ENCODE measurements at regions not wholly inside any gene's neighbourhood (a gene's known extent, or its start where the extent isn't known, plus 50 kb on each side); places are given as distances from the start of the nearest gene placed in this dataset.

DNA sequence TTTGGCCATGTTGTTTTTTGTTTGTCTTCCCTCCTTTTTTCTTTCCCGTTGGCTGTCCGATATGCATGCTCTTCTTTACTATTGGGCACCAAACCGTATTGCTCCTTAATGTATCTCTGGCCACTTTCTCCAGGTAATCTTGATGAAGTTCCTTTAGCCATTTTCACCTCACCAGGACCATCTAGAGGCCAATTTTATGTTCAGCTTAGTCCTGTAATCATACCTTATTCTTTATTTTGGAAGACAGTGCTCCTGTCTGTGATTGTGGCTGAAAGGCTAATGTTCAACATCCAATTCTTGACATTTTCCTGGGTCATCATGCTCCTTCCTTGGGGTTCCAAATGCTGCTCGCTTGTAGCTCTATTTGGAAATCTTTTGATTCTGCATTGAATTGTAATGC lies 169.5 kb downstream of the S1PR1 start:
- TF ChIP-seq, protein P1, sequence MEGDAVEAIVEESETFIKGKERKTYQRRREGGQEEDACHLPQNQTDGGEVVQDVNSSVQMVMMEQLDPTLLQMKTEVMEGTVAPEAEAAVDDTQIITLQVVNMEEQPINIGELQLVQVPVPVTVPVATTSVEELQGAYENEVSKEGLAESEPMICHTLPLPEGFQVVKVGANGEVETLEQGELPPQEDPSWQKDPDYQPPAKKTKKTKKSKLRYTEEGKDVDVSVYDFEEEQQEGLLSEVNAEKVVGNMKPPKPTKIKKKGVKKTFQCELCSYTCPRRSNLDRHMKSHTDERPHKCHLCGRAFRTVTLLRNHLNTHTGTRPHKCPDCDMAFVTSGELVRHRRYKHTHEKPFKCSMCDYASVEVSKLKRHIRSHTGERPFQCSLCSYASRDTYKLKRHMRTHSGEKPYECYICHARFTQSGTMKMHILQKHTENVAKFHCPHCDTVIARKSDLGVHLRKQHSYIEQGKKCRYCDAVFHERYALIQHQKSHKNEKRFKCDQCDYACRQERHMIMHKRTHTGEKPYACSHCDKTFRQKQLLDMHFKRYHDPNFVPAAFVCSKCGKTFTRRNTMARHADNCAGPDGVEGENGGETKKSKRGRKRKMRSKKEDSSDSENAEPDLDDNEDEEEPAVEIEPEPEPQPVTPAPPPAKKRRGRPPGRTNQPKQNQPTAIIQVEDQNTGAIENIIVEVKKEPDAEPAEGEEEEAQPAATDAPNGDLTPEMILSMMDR (IDR thresholded peaks at IDR 0.05; ENCODE audit: low read depth, low read length, poor library complexity, severe bottlenecking), result no peak
- no peak for TF ChIP-seq EZH2phosphoT487 (IDR thresholded peaks at IDR 0.05; ENCODE audit: borderline replicate concordance, low read length)

Measured in DOHH2 (cell line).